ENCODE measurements at regions not wholly inside any gene's neighbourhood (a gene's known extent, or its start where the extent isn't known, plus 50 kb on each side); places are given as distances from the start of the nearest gene placed in this dataset.

DNA sequence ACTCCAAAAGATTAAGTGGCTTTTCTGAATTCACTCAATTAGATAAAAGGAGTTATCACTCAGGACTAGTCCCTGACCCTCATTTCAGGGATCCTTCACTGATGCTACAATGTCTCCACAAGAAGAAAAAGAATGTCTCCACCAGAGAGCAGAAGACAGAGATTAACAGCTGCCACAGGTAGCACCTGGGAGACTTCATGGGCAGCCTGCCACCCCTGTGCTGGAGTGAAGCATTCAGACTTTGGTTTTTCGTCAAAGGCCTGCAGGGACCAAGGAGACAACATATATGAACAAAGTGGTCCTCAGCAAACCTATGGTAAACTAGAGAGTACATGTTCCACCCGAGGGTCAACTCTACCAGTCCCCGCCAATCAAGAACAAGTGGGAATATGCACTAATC, 197.0 kb upstream of the ACVR2A start:
- DNase-seq, result no peak

- no peak for DNase-seq
These were observed 197.9 kb upstream of the ACVR2A start for GRCh38 chr2:147646818-147647468.

GRCh38 chr2:147644491-147644890, 200.3 kb upstream of the ACVR2A start:
- DNase-seq, result no peak

GRCh38 chr2:147642765-147643164, 202.1 kb upstream of the ACVR2A start:
- no peak for DNase-seq

GRCh38 chr2:147641651-147642050, 203.2 kb upstream of the ACVR2A start:
- DNase-seq, result no peak

DNA sequence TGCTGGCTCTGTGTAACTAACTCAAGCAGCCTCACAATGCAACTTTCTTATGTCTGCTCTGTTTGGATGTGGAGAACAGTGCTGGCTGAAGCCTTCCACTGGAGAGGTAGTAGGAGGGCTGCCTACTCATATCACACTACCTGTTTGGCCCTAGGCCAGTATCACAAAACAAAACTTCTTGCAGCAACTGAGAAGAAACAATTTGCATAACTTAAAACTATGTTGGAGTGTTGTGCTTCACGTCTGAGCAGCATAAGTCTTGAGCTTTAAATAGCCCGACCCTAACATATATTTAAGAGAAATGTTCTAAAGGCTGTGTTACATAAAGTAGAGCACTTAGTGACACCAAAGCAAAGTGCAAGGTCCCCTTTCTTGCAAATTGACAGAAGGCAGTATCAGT, 204.9 kb upstream of the ACVR2A start:
- DNase-seq, result no peak

DNA sequence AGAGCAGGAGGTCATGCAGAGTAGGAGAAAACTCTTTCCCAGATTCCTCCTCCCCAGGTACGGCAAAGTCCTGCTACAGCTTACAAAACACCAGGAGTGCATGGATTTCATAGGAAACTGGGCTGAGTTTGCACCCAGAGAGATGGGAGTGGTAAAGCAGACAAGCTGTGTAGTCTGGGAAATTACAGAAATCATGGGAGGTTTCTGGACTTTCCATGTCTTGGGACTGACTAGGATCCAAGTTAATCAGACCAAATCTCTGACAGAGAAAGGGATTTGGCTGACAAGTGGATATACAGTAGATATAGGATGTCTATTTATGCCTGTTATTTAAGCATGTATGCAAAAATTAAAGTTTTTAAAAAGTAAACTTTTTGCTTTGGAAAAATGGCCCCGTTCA, 205.4 kb upstream of the ACVR2A start:
- DNase-seq, result no peak

GRCh38 chr2:147636886-147637285, 207.9 kb upstream of the ACVR2A start:
- DNase-seq, result no peak

DNA sequence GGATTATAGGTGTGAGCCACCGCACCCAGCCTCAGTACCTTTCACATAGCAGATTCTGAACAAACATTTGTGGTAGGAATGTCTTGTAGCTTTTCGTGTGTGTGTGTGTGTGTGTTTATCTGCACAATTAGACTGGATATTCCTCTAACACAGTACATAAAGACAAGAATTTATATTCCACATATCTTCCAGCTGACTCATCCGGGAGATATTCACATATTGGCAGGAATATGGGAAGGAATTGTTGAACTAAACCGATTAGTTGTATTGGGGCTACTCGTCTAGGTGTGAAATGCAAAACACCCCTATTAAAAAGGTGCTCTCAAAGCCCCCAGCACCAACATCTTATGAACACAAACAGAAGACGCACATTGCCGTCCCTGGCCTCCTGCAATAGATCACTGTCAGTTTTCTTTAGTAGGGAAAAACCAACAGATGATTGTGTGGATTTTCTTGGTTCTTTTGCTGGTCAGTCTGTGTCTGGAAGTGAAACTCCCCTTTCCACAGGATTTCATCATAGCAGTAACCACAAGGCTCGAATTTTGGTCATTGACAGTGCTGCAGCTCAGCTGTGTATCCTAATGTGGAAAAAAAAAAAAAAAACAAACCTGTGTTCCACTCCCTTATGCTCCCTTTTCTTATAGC, 208.5 kb upstream of the ACVR2A start:
- DNase-seq, result no peak

GRCh38 chr2:147634826-147635225, 210.0 kb upstream of the ACVR2A start:
- DNase-seq, result no peak

- no peak for DNase-seq
These were observed 212.6 kb upstream of the ACVR2A start for GRCh38 chr2:147632198-147632597.

GRCh38 chr2:147631294-147631693, 213.5 kb upstream of the ACVR2A start:
- DNase-seq, result no peak

DNA sequence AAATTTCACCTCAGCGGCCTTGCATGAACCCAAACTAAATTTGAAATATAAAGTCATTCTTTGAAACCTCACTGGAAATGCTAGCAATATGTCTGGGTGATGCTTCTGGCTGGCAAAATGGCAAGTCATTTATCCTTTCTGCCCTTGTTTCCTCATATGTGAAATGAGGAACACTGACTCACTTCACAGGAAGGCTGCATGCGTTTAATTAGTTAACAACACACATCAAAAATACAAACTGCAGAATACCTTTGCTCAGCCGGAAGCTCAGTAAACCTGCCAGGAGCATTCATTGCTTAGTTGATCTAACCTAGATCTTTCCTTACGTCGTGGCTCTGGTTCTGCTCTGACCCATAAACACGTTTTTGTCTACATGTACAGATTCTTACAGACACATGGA, 214.2 kb upstream of the ACVR2A start:
- no peak for DNase-seq

DNA sequence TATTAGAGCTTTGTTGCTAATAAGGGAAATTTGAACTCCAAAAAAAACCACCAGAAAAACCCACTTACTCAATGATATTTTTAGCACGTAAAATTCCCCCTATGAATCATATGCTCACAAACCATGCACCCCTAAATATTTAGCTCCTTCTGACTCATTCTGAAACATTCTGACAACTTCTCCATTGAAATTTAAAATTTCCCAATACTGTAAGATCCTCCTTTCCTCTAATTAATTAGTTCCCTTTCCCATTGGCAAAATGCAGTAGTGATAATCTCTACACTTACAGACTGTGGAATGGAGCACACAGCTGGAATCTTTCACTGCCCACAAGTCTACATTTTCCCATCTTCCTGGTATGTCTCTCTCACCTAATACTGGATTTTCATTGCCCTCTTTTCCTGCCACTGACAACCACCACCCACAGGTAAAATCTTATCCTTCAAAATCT, 215.8 kb upstream of the ACVR2A start:
- DNase-seq, result no peak

GRCh38 chr2:147623328-147623727, 221.5 kb upstream of the ACVR2A start:
- no peak for DNase-seq

DNA sequence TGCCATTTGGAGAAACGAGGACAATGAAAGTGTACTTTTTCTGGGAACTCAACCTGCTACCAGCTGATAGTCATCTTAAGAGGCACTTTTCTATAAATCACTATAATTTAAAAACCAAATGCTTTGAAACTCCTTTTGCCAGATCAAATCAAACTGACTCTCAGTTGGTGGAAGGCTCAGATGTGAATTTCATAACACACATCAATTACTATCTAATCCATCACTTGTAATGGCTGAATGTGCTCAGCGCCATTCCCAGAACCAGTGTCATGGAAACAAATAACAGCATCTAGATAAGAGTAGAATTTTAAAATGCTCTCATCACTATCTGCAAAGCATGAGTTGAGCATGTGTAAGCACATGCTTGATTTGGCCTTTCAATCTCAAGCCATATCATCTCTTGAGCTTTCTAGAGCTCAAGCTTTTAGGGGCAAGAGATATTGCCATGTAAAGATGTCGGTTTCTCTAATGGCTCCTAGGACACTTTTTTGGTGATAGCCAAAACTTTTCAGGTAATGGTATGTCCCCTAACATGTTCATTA, 223.1 kb upstream of the ACVR2A start:
- no peak for DNase-seq

DNA sequence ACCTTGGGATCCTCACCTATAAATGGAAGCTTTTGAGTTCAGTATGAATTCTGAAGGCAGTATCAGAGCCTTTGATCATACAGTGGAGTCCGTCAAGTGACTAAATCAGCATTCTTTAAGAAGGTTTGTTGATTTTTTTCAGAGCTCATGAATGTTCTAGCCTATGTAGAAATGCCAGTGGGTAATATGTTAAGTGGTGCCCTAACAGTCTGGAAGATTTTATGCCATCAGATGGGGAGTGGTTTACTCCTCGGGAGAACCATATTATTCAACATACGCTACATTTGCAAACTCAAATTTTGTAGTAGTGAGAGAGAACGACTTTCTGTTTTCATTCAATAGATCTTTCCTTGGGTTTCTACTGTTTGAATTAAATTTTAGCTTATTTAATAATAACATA, 225.0 kb upstream of the ACVR2A start:
- no peak for DNase-seq

- DNase-seq, result no peak
These were observed 229.1 kb upstream of the ACVR2A start for GRCh38 chr2:147615726-147616125.

DNA sequence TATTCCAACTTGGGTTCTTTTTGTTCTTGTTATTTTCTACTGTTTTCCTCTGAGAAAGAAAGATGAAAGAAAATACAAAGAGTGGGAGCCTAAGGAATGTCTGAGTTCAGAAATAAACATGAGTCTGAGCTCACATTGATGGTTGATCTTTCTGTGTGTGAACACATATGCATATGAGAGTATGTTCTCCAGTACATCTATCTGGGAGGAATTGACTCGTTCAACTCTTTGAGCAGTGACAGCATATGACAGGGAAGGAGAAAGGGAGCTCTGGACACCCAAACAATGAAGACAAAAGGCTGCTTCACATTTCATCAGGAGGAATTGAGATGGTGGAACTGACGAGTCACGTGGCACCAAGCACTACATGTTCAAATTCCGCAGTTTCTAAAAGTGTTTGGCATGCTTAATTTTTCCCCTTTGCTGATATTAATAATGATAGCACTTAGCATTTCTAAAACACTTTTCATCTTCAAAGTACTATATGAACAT, 229.8 kb upstream of the ACVR2A start:
- DNase-seq, result no peak

- no peak for DNase-seq
These were observed 230.4 kb upstream of the ACVR2A start for GRCh38 chr2:147614471-147614870.

GRCh38 chr2:147610496-147611040, 234.3 kb upstream of the ACVR2A start:
- DNase-seq, result no peak

DNA sequence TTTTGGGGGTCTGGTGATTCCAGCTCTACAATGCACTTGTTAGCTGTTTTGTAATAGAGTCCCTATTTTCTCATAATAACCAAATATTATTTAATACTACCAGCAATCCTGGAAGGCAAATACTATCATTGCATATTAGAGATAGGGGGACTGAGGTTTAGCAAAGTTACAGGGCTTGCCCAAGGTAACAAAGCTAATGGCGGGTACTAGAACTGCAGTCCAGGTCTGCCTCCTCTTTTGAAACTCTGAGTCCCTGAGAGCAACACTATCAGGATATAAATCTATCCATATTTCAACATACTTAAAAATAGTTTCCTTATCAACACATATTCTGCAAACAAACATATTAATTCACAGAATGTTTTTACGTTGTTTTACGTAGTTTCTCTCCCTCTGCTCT, 235.5 kb upstream of the ACVR2A start:
- no peak for DNase-seq

DNA sequence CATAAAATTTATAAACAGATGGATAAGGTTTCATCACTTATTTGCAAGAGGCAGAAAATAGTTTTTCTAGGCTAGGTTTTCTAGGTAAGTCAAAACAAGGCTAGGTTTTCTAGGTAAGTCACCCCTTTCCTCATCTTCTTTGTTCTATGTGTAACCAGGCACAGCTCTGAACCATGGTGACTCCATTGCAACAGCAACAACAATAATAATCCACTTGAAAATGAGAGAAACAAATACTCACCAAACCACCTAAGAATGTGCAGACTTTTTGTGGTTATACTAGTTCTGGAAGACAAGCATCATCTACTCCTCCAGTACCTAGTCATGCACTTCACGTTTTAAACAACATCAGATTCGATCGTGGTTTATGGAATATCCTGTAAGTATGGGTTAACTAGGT, 237.4 kb upstream of the ACVR2A start:
- DNase-seq, result no peak

DNA sequence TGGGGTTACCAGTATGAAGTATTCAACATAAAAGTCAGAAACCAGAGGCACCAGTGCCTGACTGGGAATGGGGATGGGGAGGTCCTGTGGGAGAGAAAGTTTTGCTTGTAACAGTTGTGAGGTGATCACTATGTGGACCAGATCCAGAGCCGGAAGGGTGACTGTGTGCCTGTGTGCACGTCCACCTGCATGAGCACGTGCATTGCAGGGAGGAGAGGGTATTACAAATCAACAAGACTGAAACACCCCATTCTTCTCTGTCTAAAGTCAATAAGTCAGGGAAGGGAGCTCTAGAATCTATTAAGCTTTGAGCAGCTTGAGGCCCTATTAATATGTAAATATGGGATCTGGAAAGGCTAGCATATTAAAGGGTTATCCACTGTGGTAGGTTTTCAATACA, 241.0 kb upstream of the ACVR2A start:
- no peak for DNase-seq
